Muscle of leg (tissue), 3 donors: ENCODE measurements at regions not wholly inside any gene's neighbourhood (a gene's known extent, or its start where the extent isn't known, plus 50 kb on each side); places are given as distances from the start of the nearest gene placed in this dataset.
A peak's percentile ranks its signal among the peaks of the same experiment; 100 is the strongest.

ENCODE experiments used
- DNase-seq: peaks from one replicate; pipeline ENCODE4 v3.0.0; 2013
- H3K27ac ChIP-seq: one replicate; pipeline ENCODE4 v1.5.1; 2013; ENCODE audit warnings: mild to moderate bottlenecking, low read length, control low read depth
- H3K27me3 ChIP-seq: one replicate; pipeline ENCODE4 v1.6.1; 2013; ENCODE audit warnings: low read length; ENCODE audit not compliant: control insufficient read depth, insufficient read depth
- H3K36me3 ChIP-seq: one replicate; pipeline ENCODE4 v1.6.1; 2013; ENCODE audit warnings: low read length; ENCODE audit not compliant: control insufficient read depth, insufficient read depth
- H3K4me1 ChIP-seq: one replicate; pipeline ENCODE4 v1.6.1; 2013; ENCODE audit warnings: low read length; ENCODE audit not compliant: control insufficient read depth, insufficient read depth
- H3K4me3 ChIP-seq: one replicate; pipeline ENCODE4 v1.5.1; 2013; ENCODE audit warnings: low read length, control low read depth
- H3K9me3 ChIP-seq: replicated peaks from 2 replicates; pipeline ENCODE4 v1.6.1; 2013; ENCODE audit warnings: low read depth, low read length; ENCODE audit not compliant: control insufficient read depth
- WGBS: methylation state at CpG from one replicate; pipeline ENCODE4 v1.1.5; 2013; ENCODE audit warnings: missing lambda C conversion rate; ENCODE audit not compliant: insufficient coverage; 5-methylcytosine and 5-hydroxymethylcytosine counted together

GRCh38 chr1:69363236-69363635 lies 204.5 kb upstream of the LRRC7 start:
- H3K36me3 ChIP-seq, result no peaks in the 10 kb centered on the region
- peak; percentile 74 for DNase-seq
- no peaks in the 10 kb centered on the region for H3K4me1 ChIP-seq
- H3K27me3 ChIP-seq, result no peaks in the 10 kb centered on the region
- H3K4me3 ChIP-seq, result no peak overlapping the region
- H3K27ac ChIP-seq, result no peak overlapping the region
- no peaks in the 10 kb centered on the region for H3K9me3 ChIP-seq
- WGBS, result 33% methylated on average over 1 of the region's 2 CpGs

GRCh38 chr1:69373520-69373919 lies 194.2 kb upstream of the LRRC7 start:
- no peaks in the 10 kb centered on the region for H3K4me1 ChIP-seq
- no peaks in the 10 kb centered on the region for H3K27me3 ChIP-seq
- no peak overlapping the region for H3K4me3 ChIP-seq
- no peaks in the 10 kb centered on the region for H3K9me3 ChIP-seq
- 81% methylated on average over 4 of the region's 4 CpGs for WGBS
- H3K36me3 ChIP-seq, result no peaks in the 10 kb centered on the region
- H3K27ac ChIP-seq, result no peak overlapping the region
- DNase-seq, result no peak

GRCh38 chr1:69376408-69376807 lies 191.3 kb upstream of the LRRC7 start:
- Histone ChIP-seq H3K9me3 (no peaks in the 10 kb centered on the region), H3K4me1 (no peaks in the 10 kb centered on the region), H3K36me3 (no peaks in the 10 kb centered on the region), H3K4me3 (no peak overlapping the region), H3K27me3 (no peaks in the 10 kb centered on the region), H3K27ac (no peak overlapping the region)
- WGBS, result no CpG with 5 or more reads among the region's 1 CpG
- no peak for DNase-seq

GRCh38 chr1:69377507-69377906 lies 190.2 kb upstream of the LRRC7 start:
- H3K4me1 ChIP-seq, result no peaks in the 10 kb centered on the region
- H3K36me3 ChIP-seq, result no peaks in the 10 kb centered on the region
- H3K27me3 ChIP-seq, result no peaks in the 10 kb centered on the region
- no peak overlapping the region for H3K4me3 ChIP-seq
- DNase-seq, result no peak
- H3K27ac ChIP-seq, result no peak overlapping the region
- 43% methylated on average over 1 of the region's 2 CpGs for WGBS
- no peaks in the 10 kb centered on the region for H3K9me3 ChIP-seq

- Histone ChIP-seq H3K9me3 (no peaks in the 10 kb centered on the region), H3K4me3 (no peak overlapping the region), H3K27me3 (no peaks in the 10 kb centered on the region), H3K36me3 (no peaks in the 10 kb centered on the region), H3K27ac (no peak overlapping the region), H3K4me1 (no peaks in the 10 kb centered on the region)
- DNase-seq, result no peak
Measured at GRCh38 chr1:69388044-69388443, 179.7 kb upstream of the LRRC7 start.

GRCh38 chr1:69400128-69400527 lies 167.6 kb upstream of the LRRC7 start:
- no peak overlapping the region for H3K4me3 ChIP-seq
- H3K27ac ChIP-seq, result no peak overlapping the region
- no peaks in the 10 kb centered on the region for H3K36me3 ChIP-seq
- H3K9me3 ChIP-seq, result no peaks in the 10 kb centered on the region
- no peaks in the 10 kb centered on the region for H3K4me1 ChIP-seq
- DNase-seq, result no peak
- no CpG with 5 or more reads among the region's 1 CpG for WGBS
- no peaks in the 10 kb centered on the region for H3K27me3 ChIP-seq

- Histone ChIP-seq H3K9me3 (no peaks in the 10 kb centered on the region), H3K4me3 (no peak overlapping the region), H3K27me3 (no peaks in the 10 kb centered on the region), H3K27ac (no peak overlapping the region), H3K4me1 (no peaks in the 10 kb centered on the region), H3K36me3 (no peaks in the 10 kb centered on the region)
- no peak for DNase-seq
- 85% methylated on average over 3 of the region's 3 CpGs for WGBS
Measured at GRCh38 chr1:69401879-69402278, 165.8 kb upstream of the LRRC7 start.

GRCh38 chr1:69403756-69404320 lies 163.9 kb upstream of the LRRC7 start:
- Histone ChIP-seq H3K27me3 (no peaks in the 10 kb centered on the region), H3K4me3 (no peak overlapping the region), H3K9me3 (no peaks in the 10 kb centered on the region), H3K27ac (no peak overlapping the region), H3K36me3 (no peaks in the 10 kb centered on the region), H3K4me1 (no peaks in the 10 kb centered on the region)
- DNase-seq, result no peak
- WGBS, result no CpG with 5 or more reads among the region's 3 CpGs

GRCh38 chr1:69404486-69404885 lies 163.2 kb upstream of the LRRC7 start:
- H3K36me3 ChIP-seq, result no peaks in the 10 kb centered on the region
- H3K4me1 ChIP-seq, result no peaks in the 10 kb centered on the region
- no peak overlapping the region for H3K4me3 ChIP-seq
- no peak for DNase-seq
- no peak overlapping the region for H3K27ac ChIP-seq
- no peaks in the 10 kb centered on the region for H3K9me3 ChIP-seq
- 50% methylated on average over 1 of the region's 1 CpG for WGBS
- H3K27me3 ChIP-seq, result no peaks in the 10 kb centered on the region

GRCh38 chr1:69406244-69406643 lies 161.5 kb upstream of the LRRC7 start:
- Histone ChIP-seq H3K4me3 (no peak overlapping the region), H3K27me3 (no peaks in the 10 kb centered on the region), H3K9me3 (no peaks in the 10 kb centered on the region), H3K36me3 (no peaks in the 10 kb centered on the region), H3K27ac (no peak overlapping the region), H3K4me1 (no peaks in the 10 kb centered on the region)
- no CpG with 5 or more reads among the region's 3 CpGs for WGBS
- DNase-seq, result no peak

- Histone ChIP-seq H3K4me1 (no peaks in the 10 kb centered on the region), H3K27ac (no peak overlapping the region), H3K27me3 (no peaks in the 10 kb centered on the region), H3K9me3 (no peaks in the 10 kb centered on the region), H3K4me3 (no peak overlapping the region), H3K36me3 (no peaks in the 10 kb centered on the region)
- WGBS, result 80% methylated on average over 3 of the region's 3 CpGs
- DNase-seq, result no peak
Measured at GRCh38 chr1:69409731-69410456, 157.8 kb upstream of the LRRC7 start.
